Neuronal stem cell (in vitro differentiated cells): ENCODE measurements at regions not wholly inside any gene's neighbourhood (a gene's known extent, or its start where the extent isn't known, plus 50 kb on each side); places are given as distances from the start of the nearest gene placed in this dataset.

Source experiments
- DNase-seq: peaks from one replicate; pipeline ENCODE4 v3.0.0-alpha.2; 2013; ENCODE audit warnings: low spot score
- H2AFZ ChIP-seq: one replicate; pipeline ENCODE4 v1.6.1; 2013; ENCODE audit warnings: mild to moderate bottlenecking, low read length, inconsistent platforms
- H2AK5ac ChIP-seq: 2 replicates; pipeline ENCODE4 v1.6.1; 2013; ENCODE audit warnings: low read depth, mild to moderate bottlenecking, inconsistent platforms, low read length, moderate library complexity, mixed read lengths
- H2BK120ac ChIP-seq: 2 replicates; pipeline ENCODE4 v1.6.1; 2013; ENCODE audit warnings: low read depth, mild to moderate bottlenecking, inconsistent platforms, low read length, moderate library complexity, mixed read lengths
- H2BK12ac ChIP-seq: one replicate; pipeline ENCODE4 v1.6.1; 2013; ENCODE audit warnings: low read length, inconsistent platforms
- H2BK15ac ChIP-seq: 2 replicates; pipeline ENCODE4 v1.6.1; 2013; ENCODE audit warnings: mild to moderate bottlenecking, low read length, inconsistent platforms, mixed read lengths
- H2BK5ac ChIP-seq: one replicate; pipeline ENCODE4 v1.6.1; 2013; ENCODE audit warnings: inconsistent platforms, mild to moderate bottlenecking, low read length, moderate library complexity
- H3K14ac ChIP-seq: one replicate; pipeline ENCODE4 v1.6.1; 2013; ENCODE audit warnings: low read length, inconsistent platforms
- H3K18ac ChIP-seq: 2 replicates; pipeline ENCODE4 v1.6.1; 2013; ENCODE audit warnings: low read length, inconsistent platforms
- H3K23ac ChIP-seq: 2 replicates; pipeline ENCODE4 v1.6.1; 2013; ENCODE audit warnings: low read depth, mild to moderate bottlenecking, mixed read lengths, low read length, inconsistent platforms; ENCODE audit not compliant: poor library complexity
- H3K27ac ChIP-seq: replicated peaks from 3 replicates; pipeline ENCODE4 v1.5.1; 2013; ENCODE audit warnings: low read length, inconsistent platforms
- H3K27me3 ChIP-seq, 3 experiments: 2 replicates each; pipeline ENCODE4 v1.6.1; 2013; ENCODE audit warnings: low read length in 3 of 3, mild to moderate bottlenecking in 2 of 3, inconsistent platforms in 1 of 3, low read depth in 1 of 3, mixed read lengths in 1 of 3, moderate library complexity in 1 of 3; ENCODE audit not compliant: control insufficient read depth in 3 of 3, insufficient read depth in 3 of 3
- H3K36me3 ChIP-seq, 2 donors: replicated peaks in 1 of 2; 2 replicates each; pipeline ENCODE4 v1.6.1; 2013; ENCODE audit warnings: low read length in 2 of 2; ENCODE audit not compliant: control insufficient read depth in 2 of 2, insufficient read depth in 2 of 2
- H3K4ac ChIP-seq: 2 replicates; pipeline ENCODE4 v1.6.1; 2013; ENCODE audit warnings: inconsistent platforms, mild to moderate bottlenecking, low read length, moderate library complexity
- H3K4me1 ChIP-seq, 2 donors: 1 replicate in 1 of 2; 2 replicates in 1 of 2; pipeline ENCODE4 v1.6.1; 2013; ENCODE audit warnings: low read length in 2 of 2, low read depth in 1 of 2; ENCODE audit not compliant: control insufficient read depth in 2 of 2, insufficient read depth in 1 of 2
- H3K4me2 ChIP-seq: one replicate; pipeline ENCODE4 v1.6.1; 2013; ENCODE audit warnings: mild to moderate bottlenecking, low read length, inconsistent platforms; ENCODE audit not compliant: insufficient read depth, poor library complexity, severe bottlenecking
- H3K4me3 ChIP-seq, 2 donors: 2 replicates each; pipeline ENCODE4 v1.5.1; 2013; ENCODE audit warnings: low read length in 2 of 2, mild to moderate bottlenecking in 2 of 2, inconsistent platforms in 1 of 2, moderate library complexity in 1 of 2
- H3K79me1 ChIP-seq: one replicate; pipeline ENCODE4 v1.6.1; 2013; ENCODE audit warnings: low read depth, mild to moderate bottlenecking, inconsistent platforms, low read length, moderate library complexity
- H3K9ac ChIP-seq: one replicate; pipeline ENCODE4 v1.6.1; 2013; ENCODE audit warnings: mild to moderate bottlenecking, low read depth, low read length, inconsistent platforms; ENCODE audit not compliant: poor library complexity
- H3K9me3 ChIP-seq, 2 donors: replicated peaks in 1 of 2; 2 replicates each; pipeline versions ENCODE3 to v1.6.1; 2013; ENCODE audit warnings: low read length in 2 of 2, mild to moderate bottlenecking in 2 of 2, inconsistent platforms in 1 of 2, low read depth in 1 of 2, mixed read lengths in 1 of 2, moderate library complexity in 1 of 2; ENCODE audit not compliant: control insufficient read depth in 2 of 2, insufficient read depth in 1 of 2
- H4K8ac ChIP-seq: one replicate; pipeline ENCODE4 v1.6.1; 2013; ENCODE audit warnings: low read depth, mild to moderate bottlenecking, inconsistent platforms, low read length, moderate library complexity
- H4K91ac ChIP-seq: one replicate; pipeline ENCODE4 v1.6.1; 2013; ENCODE audit warnings: low read length, low read depth, mild to moderate bottlenecking, inconsistent platforms; ENCODE audit not compliant: poor library complexity
- WGBS, 2 donors: extraction: QIAGEN DNeasy Blood & Tissue Kit; methylation state at CpG; one replicate each; pipeline ENCODE4 v1.1.7; 2013; ENCODE audit warnings: missing lambda C conversion rate in 2 of 2, mixed read lengths in 1 of 2; ENCODE audit not compliant: insufficient read length in 2 of 2, insufficient replicate concordance in 1 of 2; ENCODE audit errors: extremely low coverage in 2 of 2; 5-methylcytosine and 5-hydroxymethylcytosine counted together

DNA sequence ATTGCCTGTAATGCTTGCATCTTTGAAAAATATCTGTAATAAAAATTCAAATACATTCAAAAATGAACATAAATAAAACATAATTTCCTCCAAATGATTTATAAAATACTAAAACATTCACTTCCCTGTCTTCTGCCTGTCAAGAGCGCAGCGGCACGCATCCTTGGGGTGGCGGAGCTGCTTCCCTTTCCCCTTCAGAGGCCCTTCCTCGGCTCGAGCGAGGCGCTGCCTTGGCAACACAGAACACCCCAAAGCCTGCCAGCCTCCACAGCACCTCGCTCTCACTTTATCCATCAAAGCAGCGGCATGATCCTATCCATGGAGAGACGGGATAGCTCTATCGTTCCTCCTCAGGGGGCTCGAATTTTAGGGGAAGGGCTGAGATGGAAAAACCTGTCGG lies 146.2 kb downstream of the GXYLT1 start:
- H3K4me1 ChIP-seq: no peaks in the 10 kb centered on the region
- no peaks in the 10 kb centered on the region for H3K79me1 ChIP-seq
- no peak overlapping the region for H3K23ac ChIP-seq
- H3K4ac ChIP-seq: no peak overlapping the region
- no peak overlapping the region for H4K91ac ChIP-seq
- H2BK5ac ChIP-seq: no peak overlapping the region
- peak overlapping the region; percentile 20 for H2BK15ac ChIP-seq
- no CpG with 5 or more reads among the region's 14 CpGs for WGBS, 2 donors
- no peak overlapping the region for H3K9ac ChIP-seq
- no peak overlapping the region for H3K4me3 ChIP-seq
- no peak for DNase-seq
- no peak overlapping the region for H3K18ac ChIP-seq
- no peaks in the 10 kb centered on the region for H3K36me3 ChIP-seq
- no peaks in the 10 kb centered on the region for H3K27me3 ChIP-seq
- H3K27ac ChIP-seq: no peak overlapping the region
- no peak overlapping the region for H4K8ac ChIP-seq
- no peak overlapping the region for H3K4me2 ChIP-seq
- no peak overlapping the region for H2AFZ ChIP-seq
- no peak overlapping the region for H2BK120ac ChIP-seq
- H3K9me3 ChIP-seq: no peaks in the 10 kb centered on the region
- H3K14ac ChIP-seq: no peak overlapping the region
- H2AK5ac ChIP-seq: peak overlapping the region; percentile 48
- H2BK12ac ChIP-seq: no peak overlapping the region

- H3K23ac ChIP-seq: no peak overlapping the region
- H3K14ac ChIP-seq: no peak overlapping the region
- H3K18ac ChIP-seq: no peak overlapping the region
- H3K4me3 ChIP-seq: no peak overlapping the region
- H2BK12ac ChIP-seq: no peak overlapping the region
- H3K27ac ChIP-seq: no peak overlapping the region
- H3K9ac ChIP-seq: no peak overlapping the region
- no peak for DNase-seq
- no CpG with 5 or more reads among the region's 2 CpGs for WGBS, 2 donors
- no peak overlapping the region for H4K8ac ChIP-seq
- no peaks in the 10 kb centered on the region for H3K27me3 ChIP-seq
- no peak overlapping the region for H2BK5ac ChIP-seq
- no peaks in the 10 kb centered on the region for H3K4me1 ChIP-seq
- H2BK120ac ChIP-seq: no peak overlapping the region
- no peak overlapping the region for H2BK15ac ChIP-seq
- H2AK5ac ChIP-seq: no peak overlapping the region
- no peak overlapping the region for H3K4me2 ChIP-seq
- H4K91ac ChIP-seq: no peak overlapping the region
- no peak overlapping the region for H3K4ac ChIP-seq
- no peaks in the 10 kb centered on the region for H3K36me3 ChIP-seq
- peaks cover 0 to 3% of the 10 kb centered on the region in 2 donors for H3K9me3 ChIP-seq
- H3K79me1 ChIP-seq: no peaks in the 10 kb centered on the region
- H2AFZ ChIP-seq: no peak overlapping the region
Observed at GRCh38 chr12:41993283-41993682, 151.4 kb downstream of the GXYLT1 start.

GRCh38 chr12:41992692-41993215 lies 151.9 kb downstream of the GXYLT1 start:
- Histone ChIP-seq H3K4me2 (no peak overlapping the region), H2BK15ac (no peak overlapping the region), H3K9me3 (peaks cover 0 to 3% of the 10 kb centered on the region in 2 donors), H2AK5ac (no peak overlapping the region), H4K91ac (no peak overlapping the region), H3K36me3 (no peaks in the 10 kb centered on the region), H4K8ac (no peak overlapping the region), H3K4ac (no peak overlapping the region), H3K27me3 (no peaks in the 10 kb centered on the region), H2BK120ac (no peak overlapping the region), H3K9ac (no peak overlapping the region), H3K14ac (no peak overlapping the region), H3K4me3 (no peak overlapping the region), H3K79me1 (no peaks in the 10 kb centered on the region), H3K27ac (no peak overlapping the region), H3K4me1 (no peaks in the 10 kb centered on the region), H2BK5ac (no peak overlapping the region), H3K18ac (no peak overlapping the region), H2BK12ac (no peak overlapping the region), H2AFZ (no peak overlapping the region), H3K23ac (no peak overlapping the region)
- no peak for DNase-seq
- WGBS, 2 donors: no CpG with 5 or more reads among the region's 3 CpGs

DNA sequence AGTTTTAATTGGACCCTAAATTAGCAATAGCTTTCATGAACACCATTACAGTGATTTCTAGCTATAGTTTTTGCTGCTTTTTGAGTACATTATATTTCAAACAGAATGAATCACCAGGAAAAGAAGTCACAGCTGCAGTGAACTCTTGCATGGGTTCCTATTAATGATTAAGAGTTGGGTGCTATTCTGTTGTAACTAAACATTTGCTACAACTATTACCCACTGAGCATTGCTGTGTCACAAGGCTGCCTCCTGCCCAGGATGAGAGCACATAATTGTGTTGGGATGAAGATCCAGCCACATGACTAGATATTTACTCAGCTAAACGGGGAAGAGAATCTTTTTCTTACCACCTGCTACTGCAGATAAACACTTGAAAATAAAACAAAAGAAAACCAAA lies 152.7 kb downstream of the GXYLT1 start:
- H2BK120ac ChIP-seq: no peak overlapping the region
- no peak overlapping the region for H4K91ac ChIP-seq
- H3K14ac ChIP-seq: no peak overlapping the region
- no peak overlapping the region for H2BK5ac ChIP-seq
- no peak overlapping the region for H3K18ac ChIP-seq
- H3K4ac ChIP-seq: no peak overlapping the region
- no peaks in the 10 kb centered on the region for H3K27me3 ChIP-seq
- no peaks in the 10 kb centered on the region for H3K4me1 ChIP-seq
- H2AFZ ChIP-seq: no peak overlapping the region
- no peak overlapping the region for H2BK15ac ChIP-seq
- no peak overlapping the region for H4K8ac ChIP-seq
- H3K27ac ChIP-seq: no peak overlapping the region
- H3K9me3 ChIP-seq: peaks cover 0 to 3% of the 10 kb centered on the region in 2 donors
- H2BK12ac ChIP-seq: no peak overlapping the region
- no peaks in the 10 kb centered on the region for H3K79me1 ChIP-seq
- H3K23ac ChIP-seq: no peak overlapping the region
- no peak for DNase-seq
- H3K36me3 ChIP-seq: no peaks in the 10 kb centered on the region
- WGBS, 2 donors: no CpG with 5 or more reads among the region's 1 CpG
- H3K4me2 ChIP-seq: no peak overlapping the region
- H2AK5ac ChIP-seq: no peak overlapping the region
- no peak overlapping the region for H3K4me3 ChIP-seq
- H3K9ac ChIP-seq: no peak overlapping the region
